ENCODE measurements at regions not wholly inside any gene's neighbourhood (a gene's known extent, or its start where the extent isn't known, plus 50 kb on each side); places are given as distances from the start of the nearest gene placed in this dataset.

GRCh38 chr4:59122626-59123025, 2012.4 kb upstream of the IGFBP7 start:
- Mint-ChIP-seq H3K4me1 (ENCODE audit: unreplicated experiment) (peaks cover 16% of the 10 kb centered on the region), H3K27ac (no peak overlapping the region), H3K36me3 (no peaks in the 10 kb centered on the region), H3K27me3 (no peaks in the 10 kb centered on the region), H3K9me3 (peaks cover 5% of the 10 kb centered on the region), H3K4me3 (no peak overlapping the region)
- TF ChIP-seq CTCF (conservative IDR thresholded peaks at IDR 0.05): no peak
- DNase-seq (ENCODE audit: extremely low spot score, unreplicated experiment): no peak

- Mint-ChIP-seq H3K4me3 (no peak overlapping the region), H3K9me3 (peaks cover 5% of the 10 kb centered on the region), H3K27ac (no peak overlapping the region), H3K36me3 (no peaks in the 10 kb centered on the region), H3K27me3 (no peaks in the 10 kb centered on the region), H3K4me1 (ENCODE audit: unreplicated experiment) (peaks cover 8% of the 10 kb centered on the region)
- no peak for TF ChIP-seq CTCF (conservative IDR thresholded peaks at IDR 0.05)
- no peak for DNase-seq (ENCODE audit: extremely low spot score, unreplicated experiment)
Measured at GRCh38 chr4:59126159-59126558, 2016.0 kb upstream of the IGFBP7 start.

GRCh38 chr4:59127006-59127405, 2016.8 kb upstream of the IGFBP7 start:
- no peak for TF ChIP-seq CTCF (conservative IDR thresholded peaks at IDR 0.05)
- DNase-seq (ENCODE audit: extremely low spot score, unreplicated experiment): no peak
- peak overlapping the region; percentile 79 for H3K27ac Mint-ChIP-seq
- H3K4me3 Mint-ChIP-seq: peak overlapping the region; percentile 26
- H3K9me3 Mint-ChIP-seq: peaks cover 5% of the 10 kb centered on the region
- no peaks in the 10 kb centered on the region for H3K27me3 Mint-ChIP-seq
- no peaks in the 10 kb centered on the region for H3K36me3 Mint-ChIP-seq
- peaks cover 7% of the 10 kb centered on the region for H3K4me1 Mint-ChIP-seq (ENCODE audit: unreplicated experiment)

GRCh38 chr4:59127743-59128142, 2017.6 kb upstream of the IGFBP7 start:
- TF ChIP-seq CTCF (conservative IDR thresholded peaks at IDR 0.05): no peak
- no peaks in the 10 kb centered on the region for H3K36me3 Mint-ChIP-seq
- H3K27ac Mint-ChIP-seq: peak overlapping the region; percentile 69
- H3K27me3 Mint-ChIP-seq: no peaks in the 10 kb centered on the region
- no peak for DNase-seq (ENCODE audit: extremely low spot score, unreplicated experiment)
- H3K9me3 Mint-ChIP-seq: peaks cover 5% of the 10 kb centered on the region
- H3K4me1 Mint-ChIP-seq (ENCODE audit: unreplicated experiment): peaks cover 7% of the 10 kb centered on the region
- H3K4me3 Mint-ChIP-seq: no peak overlapping the region

- DNase-seq (ENCODE audit: extremely low spot score, unreplicated experiment): no peak
- Mint-ChIP-seq H3K4me1 (ENCODE audit: unreplicated experiment) (no peaks in the 10 kb centered on the region), H3K4me3 (no peak overlapping the region), H3K9me3 (no peaks in the 10 kb centered on the region), H3K27me3 (no peaks in the 10 kb centered on the region), H3K36me3 (no peaks in the 10 kb centered on the region), H3K27ac (no peak overlapping the region)
- no peak for TF ChIP-seq CTCF (conservative IDR thresholded peaks at IDR 0.05)
Measured at GRCh38 chr4:59135248-59135985, 2025.2 kb upstream of the IGFBP7 start.

Data from type B pancreatic cell (in vitro differentiated cells).